Fibroblast of peridontal ligament (primary cell): ENCODE measurements at regions not wholly inside any gene's neighbourhood (a gene's known extent, or its start where the extent isn't known, plus 50 kb on each side); places are given as distances from the start of the nearest gene placed in this dataset.
"Not testable (repeated sequence)": the region's sequence is repeated elsewhere in the genome, so short reads cannot be mapped to it uniquely, and the experiment has no call there.

Experiments used
- DNase-seq: peaks from one replicate; pipeline ENCODE4 v3.0.0-alpha.2; 2010; ENCODE audit errors: extremely low read depth

DNA sequence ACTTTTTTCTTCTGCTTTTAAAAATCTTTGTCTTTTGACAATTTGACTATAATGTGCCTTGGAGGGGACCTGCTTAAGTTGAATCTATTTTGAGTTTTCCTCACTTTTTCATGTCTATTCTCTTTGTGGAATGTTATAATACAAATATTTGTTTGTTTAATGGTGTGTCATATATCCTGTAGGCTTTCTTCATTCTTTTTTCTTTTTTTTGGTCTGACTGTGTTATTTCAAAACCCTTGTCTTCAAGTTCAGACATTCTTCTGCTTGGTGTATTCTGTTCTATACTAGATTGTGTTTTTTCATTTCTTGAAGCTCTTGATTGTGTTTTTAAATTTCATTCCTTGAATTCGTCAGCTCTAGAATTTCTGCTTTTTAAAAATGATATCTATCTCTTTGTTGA, 228.2 kb downstream of the STK31 start:
- DNase-seq: no peak

DNA sequence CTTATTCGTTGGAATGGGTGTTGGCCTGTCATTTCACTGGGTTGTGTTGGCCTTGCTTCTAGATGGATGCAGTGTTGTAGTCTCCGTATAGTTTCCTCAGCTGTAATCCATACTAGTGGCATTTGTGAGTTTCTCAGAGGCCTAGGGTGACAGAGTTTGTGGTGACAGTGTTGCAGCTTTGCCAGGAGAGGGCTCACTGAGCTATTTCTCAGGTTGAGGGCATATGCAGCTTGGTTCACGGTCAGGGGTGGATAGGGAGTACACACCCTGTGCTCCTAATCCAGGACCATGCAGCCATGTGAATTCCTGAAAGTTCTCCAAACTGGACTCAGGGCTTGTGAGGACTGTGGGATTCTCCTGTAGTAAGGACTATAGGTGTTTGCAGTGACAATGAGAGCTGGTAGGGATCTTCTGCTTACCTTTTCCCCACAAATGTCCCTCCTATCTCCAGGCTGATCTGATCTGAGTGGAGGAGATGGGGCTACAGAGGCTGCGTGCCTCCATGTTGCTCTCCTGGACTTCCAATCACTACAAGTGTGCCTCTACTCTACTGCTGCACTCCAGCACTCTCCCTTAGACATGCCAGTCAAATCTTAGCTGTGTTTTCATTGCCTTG, 229.0 kb downstream of the STK31 start:
- DNase-seq: peak; percentile 17

DNA sequence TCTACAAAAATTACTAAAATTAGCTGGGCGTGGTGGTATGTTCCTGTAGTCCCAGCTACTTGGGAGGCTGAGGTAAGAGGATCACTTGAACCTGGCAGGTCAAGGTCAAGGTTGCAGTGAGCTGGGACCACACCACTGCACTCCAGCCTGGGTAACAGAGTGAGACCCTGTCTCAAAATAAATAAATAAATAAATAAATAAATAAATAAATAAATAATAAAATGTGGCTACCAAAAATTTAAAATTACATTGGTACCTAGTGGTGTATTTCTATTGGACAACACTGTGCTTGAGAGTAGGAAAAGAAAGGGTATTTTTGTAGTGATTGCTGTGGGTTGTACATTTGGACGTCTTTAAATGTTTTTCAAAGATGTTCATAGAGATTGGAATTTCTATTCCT, 229.7 kb downstream of the STK31 start:
- DNase-seq: not testable (repeated sequence)

DNA sequence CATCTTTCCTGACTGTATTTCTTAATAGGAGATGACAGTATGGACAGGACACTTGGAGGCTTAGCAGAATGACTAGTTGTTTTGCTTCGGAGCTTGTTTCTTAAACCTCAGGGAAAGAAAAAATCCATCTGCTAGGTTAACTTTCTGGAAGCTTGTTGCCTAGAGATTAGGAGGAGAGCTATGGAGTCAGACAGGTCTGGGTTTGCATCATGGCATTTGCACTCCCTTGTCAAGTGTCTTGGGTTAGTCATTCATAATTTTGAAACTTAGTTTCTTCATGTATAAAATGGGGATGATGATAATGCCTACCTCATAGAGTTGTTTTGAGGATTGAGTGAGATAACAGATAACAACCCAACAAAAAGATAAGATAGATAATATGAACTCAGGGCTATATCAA, 231.5 kb downstream of the STK31 start:
- DNase-seq: no peak

DNA sequence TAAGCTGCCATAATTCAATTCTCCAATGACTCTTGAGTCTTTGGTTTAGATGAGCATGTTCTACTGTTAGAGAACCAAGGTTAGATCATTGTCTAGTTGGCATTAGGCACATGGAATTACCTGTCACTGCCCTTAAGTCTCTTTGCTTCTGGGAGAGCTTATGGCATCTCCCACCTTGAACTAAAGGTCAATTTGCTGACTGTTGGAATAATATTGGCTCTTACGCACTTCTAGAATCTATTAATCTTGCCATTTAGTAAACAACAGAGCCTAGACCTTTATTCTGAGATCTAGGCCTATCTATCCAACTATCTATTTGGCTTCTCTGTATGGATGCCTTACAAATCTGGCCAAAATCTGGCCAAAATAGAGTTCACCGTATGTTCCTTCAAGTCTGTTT, 232.0 kb downstream of the STK31 start:
- no peak for DNase-seq

DNA sequence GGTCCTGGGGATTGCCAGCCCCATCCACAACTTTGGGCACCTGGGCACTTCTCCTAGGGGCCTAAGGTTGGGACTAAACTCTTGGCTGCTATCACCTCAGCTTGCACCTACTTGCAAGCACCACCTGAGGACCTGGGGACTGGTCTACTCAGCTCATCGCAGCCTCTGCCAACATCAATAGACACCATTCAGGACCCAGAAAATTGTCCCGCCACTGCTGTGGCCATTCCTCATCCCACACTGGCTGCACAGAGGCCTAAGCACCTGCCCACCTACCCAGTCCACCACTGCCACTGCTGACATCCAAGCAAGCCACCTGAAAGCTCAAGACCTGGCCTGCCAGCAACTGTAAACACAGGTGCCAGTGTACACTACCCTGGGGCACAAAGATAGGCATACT, 234.1 kb downstream of the STK31 start:
- DNase-seq: no peak

DNA sequence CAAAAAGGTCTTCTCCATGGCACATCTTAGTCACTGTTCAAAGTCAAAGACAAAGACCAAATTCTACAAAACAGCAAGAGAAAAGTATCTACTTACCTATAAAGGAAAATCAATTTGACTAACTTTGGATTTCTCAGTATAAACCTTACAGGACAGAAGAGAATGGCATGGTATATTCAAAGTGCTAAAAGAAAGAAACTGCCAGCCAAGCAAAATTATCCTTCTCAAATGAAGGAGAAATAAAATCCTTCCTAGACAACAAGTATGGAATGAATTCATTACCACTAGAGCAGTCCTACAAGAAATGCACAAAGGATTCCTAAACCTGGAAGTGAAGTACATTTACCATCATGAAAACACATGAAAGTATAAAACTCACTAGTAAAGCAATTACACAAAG, 235.5 kb downstream of the STK31 start:
- no peak for DNase-seq

DNA sequence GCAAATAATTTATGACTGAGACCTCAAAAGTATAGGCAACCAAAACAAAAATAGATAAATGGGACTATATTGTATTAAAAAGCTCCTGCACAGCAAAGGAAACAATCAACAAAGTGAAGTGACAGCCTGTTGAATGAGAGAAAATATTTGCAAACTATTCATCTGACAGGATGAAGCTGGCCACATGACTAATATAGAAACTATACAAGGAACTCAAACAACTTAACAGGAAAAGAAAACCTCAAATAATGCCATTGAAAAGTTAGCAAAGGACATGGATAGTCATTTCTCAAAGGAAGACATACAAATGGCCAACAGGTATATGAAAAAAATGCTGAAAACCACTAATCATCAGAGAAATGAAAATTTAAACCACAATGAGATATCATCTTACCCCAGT, 245.1 kb downstream of the STK31 start:
- DNase-seq: peak; percentile 1

DNA sequence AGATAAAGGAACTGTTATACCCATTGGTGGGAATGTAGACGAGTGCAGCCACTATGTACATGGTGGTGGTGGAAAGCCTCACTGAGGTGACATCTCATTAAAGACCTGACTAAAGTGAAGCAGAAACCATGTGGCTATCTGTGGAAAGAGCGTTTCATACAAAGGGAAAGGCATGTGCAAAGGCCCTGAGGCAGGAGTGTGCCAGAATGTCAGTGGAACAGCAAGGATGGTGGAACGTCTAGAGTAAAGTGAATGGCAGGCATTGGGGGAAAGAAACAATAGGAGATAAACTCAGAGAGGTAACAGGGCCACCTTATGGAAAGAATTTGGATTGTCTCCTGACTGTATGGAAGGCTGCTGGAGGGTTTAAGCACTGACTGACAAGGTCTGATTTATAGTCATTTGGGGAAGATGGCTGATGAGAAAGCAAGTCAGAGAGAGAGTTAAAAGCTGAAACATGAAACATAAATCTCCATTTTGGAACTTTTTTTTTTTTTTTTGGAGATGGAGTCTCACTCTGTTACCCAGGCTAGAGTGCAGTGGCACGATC, 245.7 kb downstream of the STK31 start:
- DNase-seq: no peak

DNA sequence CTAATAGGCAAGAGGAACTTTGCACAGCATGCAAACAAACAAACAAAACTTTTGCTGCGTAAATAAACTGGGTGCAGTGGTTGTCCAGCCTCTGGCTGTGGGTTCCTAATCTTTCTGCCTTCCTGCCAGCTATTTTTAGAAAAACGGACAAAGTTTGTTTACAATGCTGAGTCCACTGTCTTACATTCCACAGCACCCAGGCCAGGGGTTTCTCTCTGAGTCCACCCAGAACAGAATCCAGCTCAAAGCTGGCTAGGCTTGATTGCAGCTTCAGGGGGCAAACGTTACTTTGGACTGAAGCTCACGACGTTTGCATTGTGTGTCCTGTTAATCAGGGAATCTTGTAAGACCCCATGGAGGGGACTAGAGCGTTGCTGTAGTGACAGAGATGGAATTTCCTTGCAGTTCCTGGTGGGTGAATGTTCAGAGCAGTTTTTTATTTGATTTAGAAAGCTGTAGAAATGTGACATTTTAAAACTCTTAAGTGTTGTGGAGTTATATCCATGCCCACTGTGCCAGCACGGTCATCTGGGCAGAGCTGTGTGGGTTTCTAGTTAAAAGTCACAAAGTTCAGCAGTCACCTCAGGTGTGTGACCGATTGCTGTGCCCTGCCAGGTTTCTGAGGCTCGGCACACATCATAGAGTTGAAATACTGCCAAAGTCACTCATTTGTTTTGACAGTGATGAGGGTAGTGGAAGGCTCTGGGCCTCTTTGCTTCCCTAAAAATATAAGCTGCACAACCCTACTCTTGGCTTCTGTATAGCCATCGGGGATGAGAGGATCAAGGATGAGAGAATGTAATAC, 247.0 kb downstream of the STK31 start:
- no peak for DNase-seq

DNA sequence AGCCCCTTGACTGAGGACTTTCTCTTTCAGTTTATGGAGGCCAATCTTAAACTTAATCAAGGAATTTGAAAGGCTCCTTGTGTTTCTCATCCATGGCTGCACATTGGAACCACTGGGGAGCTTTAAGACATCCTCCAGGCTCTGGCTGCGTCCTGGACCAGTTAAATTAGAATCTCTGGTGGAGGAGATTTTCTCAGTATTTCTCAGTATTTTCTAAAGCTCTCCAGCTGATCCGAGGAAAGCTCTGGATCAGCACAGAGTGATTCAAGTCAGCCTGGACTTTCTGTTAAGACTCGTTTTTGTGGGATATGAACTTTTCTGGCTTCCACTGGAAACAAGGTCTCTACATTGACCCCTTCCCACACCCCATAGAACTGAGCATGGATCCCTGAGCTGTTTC, 249.8 kb downstream of the STK31 start:
- no peak for DNase-seq

DNA sequence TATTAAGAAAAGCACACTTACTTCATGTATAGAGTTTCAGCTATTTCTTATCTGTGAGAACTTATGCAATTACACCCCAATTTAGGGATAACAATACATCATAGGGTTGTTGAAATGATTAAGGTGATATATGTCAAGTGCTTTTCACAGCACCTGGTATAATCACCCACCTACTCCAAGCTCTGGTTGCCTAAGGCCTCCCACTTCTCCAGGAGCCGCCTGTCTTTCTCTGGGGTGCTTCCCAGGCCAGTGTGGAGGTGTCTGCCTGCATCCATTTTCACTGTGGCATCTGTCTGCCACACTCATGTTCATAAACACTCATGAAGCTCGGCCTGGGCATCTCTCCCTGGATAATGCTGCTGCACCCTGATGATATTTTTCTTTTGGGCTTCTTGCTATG, 250.3 kb downstream of the STK31 start:
- DNase-seq: no peak

DNA sequence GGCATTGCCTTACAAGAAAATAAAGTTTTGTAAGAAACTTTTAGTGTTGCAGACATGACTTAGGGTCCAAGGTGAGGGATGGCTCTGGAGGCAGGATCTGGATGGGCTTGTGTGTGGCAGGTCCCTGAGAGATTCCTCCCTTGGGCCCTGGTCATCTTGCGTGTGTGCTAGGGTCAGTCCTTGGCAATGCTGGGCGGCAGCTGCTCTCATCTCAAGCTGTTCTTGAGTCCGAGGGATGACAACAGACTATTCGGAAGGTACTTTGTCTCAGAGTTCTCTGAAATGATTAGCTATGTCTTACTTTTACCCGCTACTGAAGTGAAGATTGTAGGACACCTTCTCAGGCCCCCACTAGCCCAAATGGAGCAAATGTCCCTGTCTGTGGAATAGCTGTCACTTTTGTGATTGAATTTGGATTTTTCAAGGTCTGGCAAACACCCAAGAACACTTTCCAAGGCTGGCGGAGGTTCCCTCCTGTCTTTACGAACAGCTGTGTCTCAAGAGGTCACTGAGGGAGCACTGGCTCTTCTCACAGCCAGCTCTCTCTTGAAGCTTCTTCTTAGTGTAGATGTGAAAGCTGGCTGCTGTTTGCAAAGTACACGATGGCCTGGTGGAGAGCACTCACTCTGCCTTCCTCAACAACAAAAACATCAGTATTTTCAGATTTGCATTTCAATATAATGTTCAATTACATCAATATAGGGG, 253.6 kb downstream of the STK31 start:
- no peak for DNase-seq

DNA sequence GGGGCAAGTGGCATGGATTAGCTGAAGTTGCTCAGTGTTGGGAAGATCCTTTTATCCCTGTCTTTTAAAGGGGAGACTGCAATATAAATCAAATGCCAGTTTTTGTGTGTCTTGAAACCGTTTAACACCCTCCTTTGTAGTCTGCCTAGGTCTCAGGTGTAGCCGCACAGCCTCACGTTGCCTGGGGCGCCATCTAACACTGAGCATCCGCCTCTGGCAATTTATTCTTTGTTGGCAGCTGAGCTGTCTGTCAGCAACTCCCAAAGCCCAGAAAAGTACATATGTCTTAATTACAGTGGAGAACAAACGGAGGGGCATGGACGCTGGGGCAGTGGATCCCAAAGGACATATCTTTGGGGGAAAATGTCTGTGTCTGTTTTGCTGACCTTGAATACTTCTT, 254.7 kb downstream of the STK31 start:
- DNase-seq: no peak

DNA sequence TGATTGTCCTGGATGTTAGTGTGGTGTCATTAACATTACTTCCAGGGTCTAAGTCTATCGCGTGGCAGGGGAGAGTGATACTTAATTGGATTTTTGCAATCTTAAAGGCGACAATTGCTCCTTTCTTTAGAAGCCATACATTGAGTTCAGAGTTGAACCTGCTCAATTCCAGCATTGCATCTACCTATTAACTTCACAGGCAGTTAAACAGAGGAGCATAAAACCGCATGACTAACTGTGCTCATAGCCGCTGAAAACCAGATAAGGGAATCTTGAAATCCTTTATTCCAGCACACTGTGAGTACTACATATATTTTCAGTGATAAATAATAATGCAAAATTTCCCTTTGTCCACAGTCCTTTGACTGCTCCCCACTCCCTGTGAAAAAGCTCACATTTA, 255.3 kb downstream of the STK31 start:
- no peak for DNase-seq

DNA sequence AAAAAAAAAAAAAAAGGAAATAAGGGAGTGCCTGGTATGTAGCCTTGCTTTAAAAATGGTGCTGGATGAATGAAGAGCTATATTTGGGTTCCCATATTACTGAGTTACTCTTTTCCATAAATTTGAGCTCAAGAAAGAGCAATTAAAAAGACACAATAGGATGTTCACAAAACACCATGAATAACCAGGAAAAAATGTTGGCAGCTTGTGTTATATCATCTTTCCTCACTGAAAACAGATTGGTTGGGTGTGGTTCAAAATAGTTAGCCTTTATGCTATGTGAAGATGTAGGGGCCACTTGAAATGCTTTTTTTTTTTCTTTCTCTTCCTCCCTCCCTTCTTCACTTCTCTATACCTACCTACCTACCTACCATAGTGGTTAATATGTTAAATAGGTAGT, 256.9 kb downstream of the STK31 start:
- no peak for DNase-seq

DNA sequence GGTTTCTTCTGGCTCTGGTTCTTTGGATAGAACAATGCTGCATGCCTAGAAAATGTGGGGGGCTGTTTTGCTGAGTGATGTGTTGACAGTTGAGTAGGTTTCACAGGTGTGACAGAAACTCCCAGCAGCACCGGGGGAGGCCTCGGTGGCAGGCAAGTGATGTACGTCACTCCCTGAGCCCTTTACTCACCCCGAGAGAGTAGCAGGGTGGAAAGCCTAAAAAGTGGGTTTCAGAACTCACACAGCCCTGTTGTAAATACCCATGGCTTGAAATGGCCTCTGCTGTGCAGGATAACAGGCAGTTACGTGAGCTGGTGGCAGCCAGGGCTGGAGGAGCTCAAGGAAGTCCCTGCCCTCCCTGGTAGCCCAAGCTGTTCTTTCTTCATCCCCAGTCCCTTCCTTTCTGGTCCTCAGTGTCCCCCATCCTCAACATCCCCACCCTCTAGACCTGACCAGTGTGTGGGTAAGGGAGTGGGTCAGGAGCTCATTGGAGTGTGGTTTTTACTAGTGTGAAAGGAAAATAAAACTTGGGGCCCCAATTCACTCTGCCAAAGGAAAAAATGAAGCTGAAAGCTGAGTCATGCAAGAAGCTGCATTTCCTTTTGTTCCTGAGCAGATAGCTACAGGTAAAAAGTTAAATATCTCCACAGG, 258.1 kb downstream of the STK31 start:
- DNase-seq: no peak

DNA sequence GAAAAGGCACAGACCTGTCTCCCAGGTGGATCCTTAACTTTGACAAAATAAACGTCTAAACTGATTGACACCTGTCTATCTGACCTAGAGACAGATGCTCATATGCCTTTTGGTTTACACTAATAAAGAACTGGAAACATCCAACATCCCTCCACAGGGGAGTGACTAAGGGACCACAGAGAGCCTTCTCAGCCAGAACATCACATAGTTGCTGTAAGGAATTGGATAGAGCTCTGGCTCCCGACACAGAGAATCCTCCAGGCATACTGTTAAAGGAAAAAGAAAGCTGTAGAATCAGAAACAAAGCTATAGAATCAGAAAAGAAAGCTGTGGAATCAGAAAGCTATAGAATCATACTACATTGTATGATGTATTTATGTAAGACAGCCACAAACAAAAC, 258.8 kb downstream of the STK31 start:
- DNase-seq: no peak

DNA sequence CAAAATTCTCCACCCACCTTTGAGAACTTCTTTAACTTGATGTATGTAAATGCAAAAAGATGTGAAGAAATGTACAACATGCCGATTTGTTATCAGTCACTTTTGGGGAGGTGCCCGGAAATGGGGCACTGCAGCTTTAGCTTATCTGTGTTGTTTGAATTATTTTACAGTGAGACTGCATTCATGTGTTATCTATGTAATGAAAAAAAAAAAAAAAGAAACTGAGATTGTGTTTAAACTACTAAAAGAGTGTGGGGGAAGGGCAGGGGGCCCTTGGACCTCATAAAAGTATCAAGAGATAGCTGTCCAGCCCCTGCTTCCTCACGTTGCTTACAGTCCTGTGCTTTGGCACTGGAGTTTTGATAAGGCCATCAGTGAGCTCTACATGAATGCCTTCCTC, 259.4 kb downstream of the STK31 start:
- no peak for DNase-seq

DNA sequence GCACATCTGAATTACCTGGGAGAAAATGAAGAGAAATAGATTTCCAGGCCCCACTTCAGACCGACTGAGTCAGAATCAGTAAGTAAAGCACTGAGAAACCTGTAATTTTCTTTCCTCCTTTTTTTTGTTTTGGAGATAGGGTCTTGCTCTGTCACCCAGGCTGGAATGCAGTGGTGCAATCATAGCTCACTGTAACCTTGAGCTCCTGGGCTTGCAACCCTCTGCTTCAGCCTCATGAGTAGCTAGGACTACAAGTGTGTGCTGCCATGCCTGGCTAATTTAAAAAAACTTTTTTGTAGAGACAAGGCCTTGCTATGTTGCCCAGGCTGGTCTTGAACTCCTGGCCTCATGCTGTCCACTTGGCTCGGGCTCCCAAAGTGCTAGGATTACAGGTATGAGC, 260.2 kb downstream of the STK31 start:
- DNase-seq: no peak

DNA sequence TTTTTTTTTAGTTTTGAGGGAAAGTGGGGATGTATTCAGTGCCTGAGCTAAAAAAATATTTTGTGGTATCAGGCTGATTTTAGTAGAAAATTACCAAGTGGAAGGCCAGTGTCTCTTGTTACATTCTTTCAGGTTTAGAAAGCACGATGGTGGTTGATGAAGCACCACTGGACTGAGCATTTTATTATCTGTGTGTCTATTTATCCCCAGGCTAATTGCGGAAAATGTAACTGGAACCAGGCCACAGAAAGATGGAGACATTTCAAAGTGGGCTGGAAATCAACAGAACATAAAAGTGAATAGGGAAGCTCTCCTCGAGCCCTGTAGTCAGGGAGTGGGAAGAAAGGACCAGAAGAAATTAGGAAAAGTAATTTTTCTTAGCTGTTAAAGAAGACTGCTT, 261.0 kb downstream of the STK31 start:
- DNase-seq: no peak

DNA sequence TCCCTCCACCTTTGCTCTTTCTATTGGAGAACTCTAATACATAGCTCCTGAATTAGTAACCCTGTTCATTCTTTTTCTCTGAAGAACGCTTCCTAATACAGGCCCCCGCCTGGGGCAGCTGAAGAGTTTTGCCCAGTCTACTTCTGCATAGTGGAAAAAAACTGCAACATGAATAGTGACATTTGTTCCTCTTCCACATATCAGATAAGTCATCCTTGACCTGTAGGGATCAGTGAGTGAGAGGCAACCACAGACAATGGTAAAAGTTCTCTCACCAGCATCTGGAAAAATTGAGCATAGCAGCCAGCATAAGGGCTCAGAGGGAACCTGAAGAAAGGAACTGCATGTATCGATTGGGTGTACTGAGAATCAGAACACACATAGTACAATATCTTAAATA, 262.0 kb downstream of the STK31 start:
- no peak for DNase-seq
